Naive B cell (primary cell): ENCODE measurements at regions not wholly inside any gene's neighbourhood (a gene's known extent, or its start where the extent isn't known, plus 50 kb on each side); places are given as distances from the start of the nearest gene placed in this dataset.

Source experiments
- ATAC-seq, 2 donors: fragments of 150-1000 bp; cut with Tn5 transposase; 2 replicates each; pipeline ENCODE4 v1.10.0; 2021; ENCODE audit warnings: low read depth in 2 of 2, mild to moderate bottlenecking in 2 of 2, moderate library complexity in 2 of 2
- DNase-seq: peaks from one replicate; pipeline ENCODE4 v3.0.0; 2022
- H3K27ac Mint-ChIP-seq, 6 donors: one replicate each; pipeline ENCODE4 v1.8.0; 2020 to 2022; ENCODE audit warnings: mild to moderate bottlenecking in 6 of 6, mixed read lengths in 6 of 6, moderate library complexity in 5 of 6, inconsistent platforms in 2 of 6
- H3K27me3 Mint-ChIP-seq, 3 donors: one replicate each; pipeline ENCODE4 v1.8.0; 2021 to 2022; ENCODE audit warnings: mixed read lengths in 3 of 3, mild to moderate bottlenecking in 1 of 3
- H3K36me3 Mint-ChIP-seq, 2 donors: one replicate each; pipeline ENCODE4 v1.8.0; 2020 to 2022; ENCODE audit warnings: mixed read lengths in 2 of 2, inconsistent platforms in 1 of 2, mild to moderate bottlenecking in 1 of 2
- H3K4me1 Mint-ChIP-seq, 3 donors: one replicate each; pipeline ENCODE4 v1.8.0; 2020 to 2022; ENCODE audit warnings: mixed read lengths in 3 of 3, inconsistent platforms in 1 of 3, mild to moderate bottlenecking in 1 of 3, moderate library complexity in 1 of 3
- H3K4me3 Mint-ChIP-seq, 8 donors: one replicate each; pipeline ENCODE4 v1.8.0; 2020 to 2022; ENCODE audit warnings: mild to moderate bottlenecking in 8 of 8, mixed read lengths in 8 of 8, moderate library complexity in 8 of 8, inconsistent platforms in 2 of 8
- H3K9me3 Mint-ChIP-seq, 7 donors: one replicate each; pipeline ENCODE4 v1.8.0; 2020 to 2022; ENCODE audit warnings: mixed read lengths in 7 of 7, mild to moderate bottlenecking in 5 of 7, inconsistent platforms in 2 of 7, moderate library complexity in 1 of 7

GRCh38 chr13:47413112-47413511 lies 516.3 kb upstream of the HTR2A start:
- DNase-seq (no peak), ATAC-seq (no peak)
- H3K27ac Mint-ChIP-seq = no peak overlapping the region
- H3K27me3 Mint-ChIP-seq = no peaks in the 10 kb centered on the region
- H3K4me3 Mint-ChIP-seq = no peak overlapping the region
- no peaks in the 10 kb centered on the region for H3K9me3 Mint-ChIP-seq
- no peaks in the 10 kb centered on the region for H3K4me1 Mint-ChIP-seq
- H3K36me3 Mint-ChIP-seq = no peaks in the 10 kb centered on the region

GRCh38 chr13:47409778-47410177 lies 512.9 kb upstream of the HTR2A start:
- H3K27me3 Mint-ChIP-seq = no peaks in the 10 kb centered on the region
- no peaks in the 10 kb centered on the region for H3K36me3 Mint-ChIP-seq
- H3K4me3 Mint-ChIP-seq = no peak overlapping the region
- no peaks in the 10 kb centered on the region for H3K4me1 Mint-ChIP-seq
- DNase-seq = no peak
- H3K9me3 Mint-ChIP-seq = no peaks in the 10 kb centered on the region
- no peak for ATAC-seq
- no peak overlapping the region for H3K27ac Mint-ChIP-seq

GRCh38 chr13:47408546-47409319 lies 511.9 kb upstream of the HTR2A start:
- no peak overlapping the region for H3K4me3 Mint-ChIP-seq
- DNase-seq (no peak), ATAC-seq (no peak)
- no peak overlapping the region for H3K27ac Mint-ChIP-seq
- no peaks in the 10 kb centered on the region for H3K36me3 Mint-ChIP-seq
- no peaks in the 10 kb centered on the region for H3K9me3 Mint-ChIP-seq
- no peaks in the 10 kb centered on the region for H3K27me3 Mint-ChIP-seq
- H3K4me1 Mint-ChIP-seq = no peaks in the 10 kb centered on the region

GRCh38 chr13:47407808-47408207 lies 511.0 kb upstream of the HTR2A start:
- no peak overlapping the region for H3K27ac Mint-ChIP-seq
- no peak overlapping the region for H3K4me3 Mint-ChIP-seq
- H3K4me1 Mint-ChIP-seq = no peaks in the 10 kb centered on the region
- H3K36me3 Mint-ChIP-seq = no peaks in the 10 kb centered on the region
- H3K27me3 Mint-ChIP-seq = no peaks in the 10 kb centered on the region
- no peak for ATAC-seq
- no peaks in the 10 kb centered on the region for H3K9me3 Mint-ChIP-seq
- DNase-seq = no peak

GRCh38 chr13:47399599-47399998 lies 502.7 kb upstream of the HTR2A start:
- ATAC-seq = no peak
- no peaks in the 10 kb centered on the region for H3K27me3 Mint-ChIP-seq
- no peaks in the 10 kb centered on the region for H3K9me3 Mint-ChIP-seq
- H3K4me3 Mint-ChIP-seq = no peak overlapping the region
- H3K36me3 Mint-ChIP-seq = no peaks in the 10 kb centered on the region
- H3K4me1 Mint-ChIP-seq = no peaks in the 10 kb centered on the region
- H3K27ac Mint-ChIP-seq = no peak overlapping the region
- DNase-seq = no peak

- no peak for DNase-seq
- Mint-ChIP-seq H3K9me3 (no peaks in the 10 kb centered on the region), H3K27me3 (no peaks in the 10 kb centered on the region), H3K4me3 (no peak overlapping the region), H3K36me3 (no peaks in the 10 kb centered on the region), H3K4me1 (no peaks in the 10 kb centered on the region), H3K27ac (no peak overlapping the region)
- ATAC-seq = no peak
These were observed 500.9 kb upstream of the HTR2A start for GRCh38 chr13:47397739-47398138.

- Mint-ChIP-seq H3K36me3 (no peaks in the 10 kb centered on the region), H3K27me3 (no peaks in the 10 kb centered on the region), H3K27ac (no peak overlapping the region), H3K4me3 (no peak overlapping the region), H3K9me3 (peaks cover 0 to 3% (median 2%) of the 10 kb centered on the region in 7 donors), H3K4me1 (no peaks in the 10 kb centered on the region)
- DNase-seq (no peak), ATAC-seq (no peak)
These were observed 500.1 kb upstream of the HTR2A start for GRCh38 chr13:47396915-47397314.

- DNase-seq = no peak
- H3K4me1 Mint-ChIP-seq = no peaks in the 10 kb centered on the region
- H3K27me3 Mint-ChIP-seq = peaks cover 0 to 4% (median 4%) of the 10 kb centered on the region in 3 donors
- peaks cover 5 to 31% (median 10%) of the 10 kb centered on the region in 7 donors for H3K9me3 Mint-ChIP-seq
- H3K36me3 Mint-ChIP-seq = no peaks in the 10 kb centered on the region
- H3K27ac Mint-ChIP-seq = no peak overlapping the region
- H3K4me3 Mint-ChIP-seq = no peak overlapping the region
- ATAC-seq = no peak
These were observed 477.9 kb upstream of the HTR2A start for GRCh38 chr13:47374741-47375140.

- no peaks in the 10 kb centered on the region for H3K4me1 Mint-ChIP-seq
- peaks cover 3 to 4% (median 4%) of the 10 kb centered on the region in 3 donors for H3K27me3 Mint-ChIP-seq
- peaks cover 10 to 48% (median 22%) of the 10 kb centered on the region in 7 donors for H3K9me3 Mint-ChIP-seq
- DNase-seq (no peak), ATAC-seq (no peak)
- peaks cover 0 to 8% of the 10 kb centered on the region in 2 donors for H3K36me3 Mint-ChIP-seq
- H3K4me3 Mint-ChIP-seq = no peak overlapping the region
- H3K27ac Mint-ChIP-seq = no peak overlapping the region
These were observed 475.9 kb upstream of the HTR2A start for GRCh38 chr13:47372751-47373150.

- no peak overlapping the region for H3K4me3 Mint-ChIP-seq
- DNase-seq = no peak
- peaks cover 0 to 8% (median 2%) of the 10 kb centered on the region in 7 donors for H3K9me3 Mint-ChIP-seq
- H3K4me1 Mint-ChIP-seq = no peaks in the 10 kb centered on the region
- H3K27me3 Mint-ChIP-seq = peaks cover 0 to 3% (median 0%) of the 10 kb centered on the region in 3 donors
- no peak for ATAC-seq
- H3K36me3 Mint-ChIP-seq = no peaks in the 10 kb centered on the region
- no peak overlapping the region for H3K27ac Mint-ChIP-seq
These were observed 454.9 kb upstream of the HTR2A start for GRCh38 chr13:47351798-47352197.

GRCh38 chr13:47350334-47351124 lies 453.7 kb upstream of the HTR2A start:
- no peak for DNase-seq
- Mint-ChIP-seq H3K27ac (no peak overlapping the region), H3K9me3 (peaks cover 0 to 3% (median 0%) of the 10 kb centered on the region in 7 donors), H3K27me3 (peaks cover 0 to 3% (median 0%) of the 10 kb centered on the region in 3 donors), H3K4me3 (no peak overlapping the region), H3K36me3 (no peaks in the 10 kb centered on the region), H3K4me1 (no peaks in the 10 kb centered on the region)
- ATAC-seq = no peak

- ATAC-seq (no peak), DNase-seq (no peak)
- no peaks in the 10 kb centered on the region for H3K4me1 Mint-ChIP-seq
- H3K27me3 Mint-ChIP-seq = no peaks in the 10 kb centered on the region
- H3K27ac Mint-ChIP-seq = no peak overlapping the region
- H3K36me3 Mint-ChIP-seq = no peaks in the 10 kb centered on the region
- peaks cover 0 to 10% (median 4%) of the 10 kb centered on the region in 7 donors for H3K9me3 Mint-ChIP-seq
- H3K4me3 Mint-ChIP-seq = no peak overlapping the region
These were observed 452.4 kb upstream of the HTR2A start for GRCh38 chr13:47349211-47349610.

GRCh38 chr13:47337781-47338507 lies 441.1 kb upstream of the HTR2A start:
- Mint-ChIP-seq H3K27me3 (peaks cover 6 to 10% (median 8%) of the 10 kb centered on the region in 3 donors), H3K27ac (no peak overlapping the region), H3K4me1 (no peaks in the 10 kb centered on the region), H3K36me3 (peaks cover 0 to 8% of the 10 kb centered on the region in 2 donors), H3K4me3 (no peak overlapping the region), H3K9me3 (peaks cover 5 to 25% (median 9%) of the 10 kb centered on the region in 7 donors)
- ATAC-seq = no peak
- no peak for DNase-seq
